ENCODE measurements at regions not wholly inside any gene's neighbourhood (a gene's known extent, or its start where the extent isn't known, plus 50 kb on each side); places are given as distances from the start of the nearest gene placed in this dataset.

- H3K4me2 ChIP-seq (ENCODE audit: insufficient read depth, low read length), result no peak overlapping the region
- no peak overlapping the region for H2AFZ ChIP-seq (ENCODE audit: low read depth, low read length)
- DNase-seq (no peak), ATAC-seq (ENCODE audit: insufficient read depth, low read depth) (no peak)
- H3K4me3 ChIP-seq (ENCODE audit: low read depth in 1 of 2, low read length in 2 of 2), result no peak overlapping the region
- H3K27ac ChIP-seq (ENCODE audit: low read length), result no peak overlapping the region
- H3K4me1 ChIP-seq (ENCODE audit: insufficient read depth, low read length), result no peaks in the 10 kb centered on the region
- TF ChIP-seq CTCF (IDR thresholded peaks at IDR 0.05; ENCODE audit: borderline replicate concordance, extremely low read depth, low read length, poor library complexity, severe bottlenecking) (no peak), EZH2 (IDR thresholded peaks at IDR 0.05; ENCODE audit: borderline replicate concordance, low read depth, low read length, severe bottlenecking) (no peak)
- no peaks in the 10 kb centered on the region for H3K79me2 ChIP-seq (ENCODE audit: insufficient read depth, low read length)
- H3K36me3 ChIP-seq (ENCODE audit: insufficient read depth, low read length), result no peaks in the 10 kb centered on the region
- no peaks in the 10 kb centered on the region for H3K9me3 ChIP-seq (ENCODE audit: insufficient read depth, low read length, severe bottlenecking)
- no peaks in the 10 kb centered on the region; the same call in 1 of the 2 replicates for H4K20me1 ChIP-seq (ENCODE audit: insufficient read depth, low read length)
- peaks cover 3% of the 10 kb centered on the region for H3K27me3 ChIP-seq (ENCODE audit: insufficient read depth, low read length, poor library complexity)
- no peak overlapping the region for H3K9ac ChIP-seq (ENCODE audit: low read depth, low read length)
These were observed 131.3 kb upstream of the FAM20C start for GRCh38 chr7:61111-61510.

GRCh38 chr7:61576-62360 is 130.6 kb upstream of the FAM20C start:
- Histone ChIP-seq H3K4me1 (ENCODE audit: insufficient read depth, low read length) (no peaks in the 10 kb centered on the region), H4K20me1 (ENCODE audit: insufficient read depth, low read length) (no peaks in the 10 kb centered on the region; the same call in 1 of the 2 replicates)

GRCh38 chr7:62361-63116 is 129.8 kb upstream of the FAM20C start:
- H3K79me2 ChIP-seq (ENCODE audit: insufficient read depth, low read length), result no peaks in the 10 kb centered on the region
- H3K4me1 ChIP-seq (ENCODE audit: insufficient read depth, low read length), result no peaks in the 10 kb centered on the region
- H3K9me3 ChIP-seq (ENCODE audit: insufficient read depth, low read length, severe bottlenecking), result no peaks in the 10 kb centered on the region
- no peaks in the 10 kb centered on the region; the same call in 1 of the 2 replicates for H4K20me1 ChIP-seq (ENCODE audit: insufficient read depth, low read length)
- TF ChIP-seq CTCF (IDR thresholded peaks at IDR 0.05; ENCODE audit: borderline replicate concordance, extremely low read depth, low read length, poor library complexity, severe bottlenecking) (no peak), EZH2 (IDR thresholded peaks at IDR 0.05; ENCODE audit: borderline replicate concordance, low read depth, low read length, severe bottlenecking) (no peak)
- no peak overlapping the region for H3K27ac ChIP-seq (ENCODE audit: low read length)
- peaks cover 6% of the 10 kb centered on the region for H3K27me3 ChIP-seq (ENCODE audit: insufficient read depth, low read length, poor library complexity)
- H3K36me3 ChIP-seq (ENCODE audit: insufficient read depth, low read length), result no peaks in the 10 kb centered on the region
- H3K9ac ChIP-seq (ENCODE audit: low read depth, low read length), result no peak overlapping the region
- DNase-seq (no peak), ATAC-seq (ENCODE audit: insufficient read depth, low read depth) (no peak)
- H3K4me3 ChIP-seq (ENCODE audit: low read depth in 1 of 2, low read length in 2 of 2), result no peak overlapping the region
- no peak overlapping the region for H2AFZ ChIP-seq (ENCODE audit: low read depth, low read length)
- H3K4me2 ChIP-seq (ENCODE audit: insufficient read depth, low read length), result no peak overlapping the region

More at GRCh38 chr7:61576-62360, 130.6 kb upstream of the FAM20C start:
- no peak overlapping the region for H3K27ac ChIP-seq (ENCODE audit: low read length)
- peaks cover 2% of the 10 kb centered on the region for H3K27me3 ChIP-seq (ENCODE audit: insufficient read depth, low read length, poor library complexity)
- DNase-seq (no peak), ATAC-seq (ENCODE audit: insufficient read depth, low read depth) (no peak)
- H3K4me3 ChIP-seq (ENCODE audit: low read depth in 1 of 2, low read length in 2 of 2), result no peak overlapping the region
- no peak for TF ChIP-seq CTCF (IDR thresholded peaks at IDR 0.05; ENCODE audit: borderline replicate concordance, extremely low read depth, low read length, poor library complexity, severe bottlenecking)
- no peak for TF ChIP-seq EZH2 (IDR thresholded peaks at IDR 0.05; ENCODE audit: borderline replicate concordance, low read depth, low read length, severe bottlenecking)
- H3K4me2 ChIP-seq (ENCODE audit: insufficient read depth, low read length), result no peak overlapping the region
- no peak overlapping the region for H3K9ac ChIP-seq (ENCODE audit: low read depth, low read length)
- H2AFZ ChIP-seq (ENCODE audit: low read depth, low read length), result no peak overlapping the region
- H3K9me3 ChIP-seq (ENCODE audit: insufficient read depth, low read length, severe bottlenecking), result no peaks in the 10 kb centered on the region
- H3K36me3 ChIP-seq (ENCODE audit: insufficient read depth, low read length), result no peaks in the 10 kb centered on the region
- no peaks in the 10 kb centered on the region for H3K79me2 ChIP-seq (ENCODE audit: insufficient read depth, low read length)
